EL (cell line): ENCODE measurements at regions not wholly inside any gene's neighbourhood (a gene's known extent, or its start where the extent isn't known, plus 50 kb on each side); places are given as distances from the start of the nearest gene placed in this dataset.
A peak's percentile ranks its signal among the peaks of the same experiment; 100 is the strongest.

ENCODE experiments used
- DNase-seq: peaks from one replicate; pipeline ENCODE4 v3.0.0-alpha.2; 2016

- no peak for DNase-seq
Observed at GRCh38 chr5:21694567-21694966, 1158.6 kb downstream of the CDH12 start.

DNA sequence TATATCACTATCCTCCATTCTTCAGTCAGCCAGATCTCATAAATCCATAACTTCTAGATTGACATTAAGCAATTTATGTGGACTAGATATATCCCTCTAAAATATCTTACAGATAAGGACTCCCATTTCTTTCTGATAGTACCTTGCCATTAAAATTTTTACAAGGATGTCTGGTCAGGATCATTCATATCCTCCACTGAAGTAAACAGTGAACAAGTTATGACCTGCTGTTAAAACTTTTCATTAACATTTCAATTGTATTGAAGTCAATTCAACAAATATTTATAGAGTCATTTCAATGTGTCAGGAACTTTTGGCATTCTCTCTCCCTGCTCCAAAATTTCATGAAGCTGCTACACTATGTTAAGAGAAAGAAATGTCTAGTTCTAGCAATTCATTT, 1159.6 kb downstream of the CDH12 start:
- no peak for DNase-seq

GRCh38 chr5:21689587-21689986, 1163.6 kb downstream of the CDH12 start:
- no peak for DNase-seq

GRCh38 chr5:21688655-21689054, 1164.5 kb downstream of the CDH12 start:
- peak; percentile 2 for DNase-seq

DNA sequence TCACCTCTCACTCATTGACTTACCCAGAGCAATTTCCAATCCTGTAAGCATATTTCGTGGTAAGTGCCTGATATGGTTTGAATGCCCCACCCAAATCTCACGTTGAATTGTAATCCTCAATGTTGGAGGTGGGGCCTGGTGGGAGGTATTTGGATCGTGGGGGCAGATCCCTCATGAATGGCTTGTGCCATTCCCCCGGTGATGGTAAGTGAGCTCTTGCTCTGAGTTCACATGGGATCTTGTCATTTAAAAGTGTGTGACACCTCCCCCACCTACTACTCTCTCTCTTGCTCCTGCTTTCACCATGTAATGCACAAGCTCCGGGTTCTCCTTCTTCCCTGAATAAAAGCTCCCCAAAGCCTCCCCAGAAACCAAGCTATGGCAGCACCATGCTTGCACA, 1165.5 kb downstream of the CDH12 start:
- DNase-seq: no peak

DNA sequence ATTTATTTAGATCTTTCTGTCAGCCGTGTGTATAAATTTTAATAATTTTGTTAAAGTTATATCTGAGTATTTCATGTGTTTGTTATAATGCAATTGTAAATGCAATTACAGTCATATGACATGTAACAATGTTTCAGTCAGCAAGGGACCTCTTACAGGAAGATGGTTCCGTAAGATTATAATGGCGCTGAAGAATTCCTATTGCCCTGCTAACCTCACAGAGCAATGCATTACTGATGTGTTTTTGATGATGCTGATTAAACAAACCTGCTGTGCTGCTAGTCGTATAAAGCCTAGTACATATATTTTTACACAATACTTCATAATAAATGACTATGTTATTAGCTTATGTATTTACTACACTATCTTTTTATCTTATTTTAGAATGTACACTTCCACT, 1166.4 kb downstream of the CDH12 start:
- DNase-seq: no peak

- DNase-seq: no peak
Observed at GRCh38 chr5:21685522-21685921, 1167.6 kb downstream of the CDH12 start.

- DNase-seq: no peak
Observed at GRCh38 chr5:21684992-21685391, 1168.2 kb downstream of the CDH12 start.

- no peak for DNase-seq
Observed at GRCh38 chr5:21681911-21682310, 1171.2 kb downstream of the CDH12 start.

DNA sequence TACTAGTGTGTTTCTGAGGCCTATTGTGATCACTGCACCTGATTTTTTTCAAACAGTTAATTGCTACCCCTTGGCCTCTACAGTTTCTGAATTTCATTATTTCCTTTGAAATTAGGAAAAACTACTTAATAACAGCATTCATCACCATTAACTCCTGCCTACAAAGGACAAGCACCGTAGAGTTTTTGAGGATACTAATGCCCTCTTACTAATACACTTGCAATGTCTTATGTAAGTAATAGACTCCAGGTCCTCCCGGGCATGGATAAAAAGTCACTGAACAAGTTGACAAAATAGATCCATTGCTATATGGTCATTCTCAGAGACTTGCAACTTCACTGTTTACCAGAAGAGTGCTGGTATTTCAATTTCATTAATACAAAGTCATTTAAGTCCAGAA, 1172.5 kb downstream of the CDH12 start:
- DNase-seq: no peak

DNA sequence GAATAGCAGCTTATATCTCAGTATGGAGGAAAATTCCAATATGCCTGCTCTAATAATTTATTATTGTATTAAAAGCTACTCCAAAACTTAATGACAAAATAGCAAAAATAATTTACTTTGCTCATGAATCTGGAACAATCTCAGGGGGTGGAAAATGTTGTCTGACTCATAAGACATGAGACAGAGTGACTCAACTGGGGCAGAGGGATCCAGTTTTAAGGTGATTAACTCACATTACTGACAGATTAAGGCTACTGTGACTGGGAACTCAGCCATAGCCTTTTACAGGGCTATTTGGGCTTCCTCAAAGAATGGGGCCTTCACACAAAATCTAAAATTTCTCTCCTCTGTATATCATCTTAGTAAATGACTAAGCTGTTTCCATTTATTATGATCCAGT, 1172.9 kb downstream of the CDH12 start:
- peak; percentile 13 for DNase-seq

DNA sequence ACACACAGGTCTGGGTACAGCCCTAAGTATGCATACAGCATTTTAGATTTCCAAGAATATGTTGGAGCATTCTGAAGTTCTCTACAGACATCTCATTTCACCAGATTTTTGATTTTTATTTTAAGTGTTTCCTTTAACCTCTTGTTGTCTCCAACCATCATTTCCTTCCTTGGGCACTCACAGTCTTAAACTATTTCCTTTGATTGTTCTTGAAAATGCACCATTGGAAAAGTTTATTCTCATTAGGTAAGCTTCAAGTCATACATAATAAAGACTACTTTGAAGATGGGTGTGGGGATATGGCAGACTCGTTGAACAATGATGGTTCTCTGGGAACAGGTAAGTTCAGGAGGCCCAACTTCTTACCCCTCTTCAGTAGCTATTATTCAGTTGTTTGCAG, 1174.6 kb downstream of the CDH12 start:
- no peak for DNase-seq

GRCh38 chr5:21672911-21673310, 1180.2 kb downstream of the CDH12 start:
- no peak for DNase-seq

- no peak for DNase-seq
Observed at GRCh38 chr5:21672360-21672759, 1180.8 kb downstream of the CDH12 start.

- DNase-seq: no peak
Observed at GRCh38 chr5:21665524-21665923, 1187.6 kb downstream of the CDH12 start.

- DNase-seq: no peak
Observed at GRCh38 chr5:21663082-21663481, 1190.1 kb downstream of the CDH12 start.

GRCh38 chr5:21661184-21661583, 1192.0 kb downstream of the CDH12 start:
- DNase-seq: no peak

DNA sequence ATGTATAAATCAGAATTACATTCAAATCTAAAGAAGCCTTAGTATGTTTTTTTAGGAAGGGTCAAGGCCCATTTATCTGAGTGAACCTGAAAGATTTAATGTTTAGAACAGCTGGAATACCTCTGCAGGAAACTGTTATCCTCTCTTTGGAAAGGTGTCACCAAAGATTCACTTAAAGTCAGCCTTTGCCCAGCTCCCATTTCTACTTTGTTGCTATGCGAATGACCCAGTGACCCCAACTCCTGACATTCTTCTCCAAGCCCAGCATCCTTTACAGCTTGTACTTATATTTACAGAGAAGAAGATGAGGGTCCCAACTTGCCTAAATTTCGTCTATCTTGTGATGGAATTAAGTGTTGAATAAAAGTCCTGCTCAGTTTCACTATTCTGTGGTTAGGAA, 1198.6 kb downstream of the CDH12 start:
- no peak for DNase-seq

GRCh38 chr5:21649969-21650368, 1203.2 kb downstream of the CDH12 start:
- no peak for DNase-seq

GRCh38 chr5:21646469-21646868, 1206.7 kb downstream of the CDH12 start:
- DNase-seq: no peak

DNA sequence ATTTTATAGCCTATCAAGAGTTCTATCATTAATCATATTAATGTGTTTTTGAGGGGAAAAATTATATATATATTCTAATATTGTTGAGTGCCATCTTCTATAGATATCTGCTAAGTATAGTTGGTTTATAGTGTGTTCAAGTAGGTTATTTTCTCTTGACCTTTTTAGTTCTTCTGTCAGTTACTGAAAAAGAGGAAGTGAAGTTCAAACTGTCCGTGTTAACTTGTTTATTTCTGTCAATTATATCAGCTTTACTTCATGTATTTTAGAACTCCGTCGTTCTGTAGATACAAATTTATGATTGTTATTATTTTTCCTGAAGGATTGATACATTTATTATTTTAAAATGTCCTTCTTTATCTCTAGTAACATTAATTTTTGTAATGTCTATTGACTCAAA, 1209.1 kb downstream of the CDH12 start:
- DNase-seq: no peak

DNA sequence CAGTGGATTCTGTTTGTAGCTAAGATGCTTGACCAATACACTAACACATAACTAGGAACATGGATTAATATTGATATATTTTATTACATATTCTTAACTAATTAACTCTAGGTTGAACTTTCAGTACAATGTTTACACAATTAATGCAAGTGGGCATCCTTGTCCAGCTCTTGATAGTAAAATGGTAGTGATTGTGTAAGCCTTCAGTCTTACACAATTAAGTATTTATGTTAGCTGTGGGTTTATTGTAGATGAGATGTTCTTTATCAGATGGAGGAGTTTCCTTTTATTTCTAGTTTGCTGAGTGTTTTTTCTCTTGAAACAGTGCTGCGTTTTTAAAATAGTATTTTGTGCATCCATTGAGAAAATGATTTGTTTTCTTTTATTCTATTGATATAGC, 1210.8 kb downstream of the CDH12 start:
- no peak for DNase-seq

DNA sequence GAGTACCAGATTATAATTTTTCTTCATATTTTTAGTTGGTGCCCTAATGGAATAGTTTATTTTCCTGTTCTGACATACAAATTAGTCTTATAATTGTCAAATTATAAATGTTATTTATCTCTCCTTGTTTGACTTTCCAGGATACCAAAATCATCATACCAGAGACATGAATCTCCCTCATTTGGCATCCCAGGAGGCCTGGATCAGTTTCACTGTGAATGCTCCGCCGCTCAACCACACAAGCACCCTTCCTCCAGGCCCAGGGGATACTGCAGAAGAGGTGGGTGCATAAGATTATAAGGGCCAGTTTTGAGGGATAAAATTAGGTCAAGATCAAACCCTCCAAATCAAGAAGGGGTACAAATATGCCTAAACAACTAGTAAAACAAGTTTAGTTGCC, 1229.3 kb downstream of the CDH12 start:
- DNase-seq: no peak

DNA sequence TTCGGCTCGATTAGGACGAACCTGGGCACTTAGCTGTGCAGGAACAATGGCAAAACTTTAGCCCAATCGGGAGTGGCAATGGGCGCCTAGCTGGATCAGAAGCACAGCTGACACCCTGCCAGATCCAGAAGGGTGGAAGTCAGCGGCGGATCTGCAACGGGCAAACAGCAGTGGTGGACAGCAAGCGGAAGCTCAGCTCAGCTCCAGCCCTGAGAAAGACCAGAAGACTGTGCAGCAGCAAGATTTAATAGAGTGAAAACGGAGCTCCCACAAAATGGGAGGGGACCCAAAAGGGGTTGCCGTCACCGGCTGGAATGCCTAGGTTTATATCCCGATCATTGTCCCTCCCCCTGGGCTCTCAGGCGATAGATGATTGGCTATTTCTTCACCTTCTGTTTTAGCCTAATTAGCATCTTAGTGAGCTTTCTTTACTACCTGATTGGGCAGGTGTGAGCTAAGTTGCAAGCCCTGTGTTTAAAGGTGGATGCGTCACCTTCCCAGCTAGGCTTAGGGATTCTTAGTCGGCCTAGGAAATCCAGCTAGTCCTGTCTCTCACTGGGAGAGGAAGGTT, 1237.9 kb downstream of the CDH12 start:
- DNase-seq: no peak

GRCh38 chr5:21613971-21614488, 1239.1 kb downstream of the CDH12 start:
- no peak for DNase-seq

- no peak for DNase-seq
Observed at GRCh38 chr5:21603796-21604195, 1249.3 kb downstream of the CDH12 start.
